OCI-LY7 (cell line): ENCODE measurements at regions not wholly inside any gene's neighbourhood (a gene's known extent, or its start where the extent isn't known, plus 50 kb on each side); places are given as distances from the start of the nearest gene placed in this dataset.

ENCODE experiments used
- BruUV-seq: library from RNA; stranded (reverse); fragments of 400-500 nt; replicated peaks from 2 replicates; lab custom pipeline; 2021; lab: Mats Ljungman, UMichigan
- CTCF ChIA-PET: fragments of 300-600 bp; sonication (Branson Sonifier 250); formaldehyde crosslinking; loops from one replicate; lab custom pipeline; 2022; ENCODE audit warnings: antibody characterized with exemption; ENCODE audit not compliant: unreplicated experiment; lab: Charles Lee
- POLR2A ChIA-PET: fragments of 300-600 bp; sonication (Branson Sonifier 250); formaldehyde crosslinking; loops from one replicate; lab custom pipeline; 2022; ENCODE audit warnings: antibody characterized with exemption; lab: Charles Lee
- DNase-seq: peaks from one replicate; pipeline ENCODE4 v3.0.0-alpha.2; 2015; ENCODE audit warnings: low spot score
- H2AFZ ChIP-seq: fragments of 200-600 bp; sonication (generic), shearing (Covaris generic); 2 replicates; pipeline ENCODE4 v1.6.1; 2014; ENCODE audit warnings: mild to moderate bottlenecking, antibody characterized with exemption, low read length, moderate library complexity
- H3K27ac ChIP-seq: fragments of 200-600 bp; sonication (generic); 2 replicates; pipeline ENCODE4 v1.5.1; 2014; ENCODE audit warnings: mixed run types, low read depth, mild to moderate bottlenecking, moderate library complexity, low read length, inconsistent platforms; ENCODE audit not compliant: poor library complexity, severe bottlenecking
- H3K36me3 ChIP-seq: fragments of 200-600 bp; sonication (generic); 2 replicates; pipeline ENCODE4 v1.6.1; 2014; ENCODE audit warnings: mild to moderate bottlenecking, antibody characterized with exemption, low read length, moderate library complexity, mixed read lengths; ENCODE audit not compliant: insufficient read depth
- H3K4me1 ChIP-seq: fragments of 200-600 bp; sonication (generic); 2 replicates; pipeline ENCODE4 v1.5.1; 2014; ENCODE audit warnings: mild to moderate bottlenecking, low read length; ENCODE audit not compliant: insufficient read depth, poor library complexity, severe bottlenecking
- H3K4me2 ChIP-seq: fragments of 200-600 bp; sonication (generic); 2 replicates; pipeline ENCODE4 v1.6.1; 2014; ENCODE audit warnings: mild to moderate bottlenecking, low read length
- H3K4me3 ChIP-seq: fragments of 200-600 bp; sonication (generic); 2 replicates; pipeline ENCODE4 v1.5.1; 2014; ENCODE audit warnings: mild to moderate bottlenecking, low read depth, low read length; ENCODE audit not compliant: poor library complexity, severe bottlenecking
- H3K79me2 ChIP-seq: fragments of 200-600 bp; sonication (generic); 2 replicates; pipeline ENCODE4 v1.6.1; 2016; ENCODE audit warnings: low read depth, mild to moderate bottlenecking, low read length, moderate library complexity, mixed read lengths; ENCODE audit not compliant: insufficient read depth
- H3K9me2 ChIP-seq: fragments of 200-600 bp; sonication (generic); 2 replicates; pipeline ENCODE4 v1.6.1; 2016; ENCODE audit warnings: mild to moderate bottlenecking, low read length, mixed read lengths; ENCODE audit not compliant: insufficient read depth
- H3K9me3 ChIP-seq: fragments of 200-600 bp; sonication (generic); 2 replicates; pipeline ENCODE4 v1.6.1; 2014; ENCODE audit warnings: mild to moderate bottlenecking, mixed run types, low read length, mixed read lengths
- H4K20me1 ChIP-seq: fragments of 200-600 bp; sonication (generic); 2 replicates; pipeline ENCODE4 v1.6.1; 2014; ENCODE audit warnings: mild to moderate bottlenecking, antibody characterized with exemption, low read length, moderate library complexity, mixed read lengths; ENCODE audit not compliant: insufficient read depth
- EZH2phosphoT487 ChIP-seq: fragments of 200-600 bp; sonication (generic); IDR thresholded peaks from 2 replicates; pipeline ENCODE4 v1.6.1; 2018; ENCODE audit warnings: low read depth, borderline replicate concordance, mild to moderate bottlenecking, mixed run types, antibody characterized with exemption, low read length, moderate library complexity, mixed read lengths
- intact Hi-C: fragments of 100-400 bp; cut with micrococcal nuclease; formaldehyde crosslinking; loops from one replicate; pipeline ENCODE4 v1.10.0; 2022; ENCODE audit not compliant: unreplicated experiment
- TF ChIP-seq, protein P1 (sequence below): fragments of 200-600 bp; sonication (generic); conservative IDR thresholded peaks from 2 replicates; pipeline ENCODE4 v1.5.1; 2014; ENCODE audit warnings: mild to moderate bottlenecking, antibody characterized with exemption, low read length, moderate library complexity, mixed read lengths

DNA sequence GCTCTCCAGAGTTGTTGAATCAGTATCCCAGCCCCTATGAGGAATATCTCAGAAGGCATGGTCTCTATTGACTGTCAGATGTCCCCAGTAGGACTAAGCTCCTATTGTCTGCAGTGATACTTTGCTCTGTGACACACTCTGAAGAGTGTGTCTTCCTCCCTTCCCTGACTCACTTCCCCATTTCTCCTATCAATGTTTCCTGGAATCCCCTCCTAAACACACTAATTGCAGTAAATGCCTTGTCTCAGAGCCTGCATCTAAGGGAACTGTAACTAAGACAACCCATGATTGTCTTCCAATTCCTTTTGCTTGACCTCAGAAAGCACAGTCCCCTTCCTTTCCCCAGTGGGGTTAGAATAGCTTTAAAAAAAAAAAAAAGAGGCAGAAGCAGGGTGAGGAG, 397.3 kb upstream of the PROK2 start:
- CTCF ChIA-PET = no interaction called here

DNA sequence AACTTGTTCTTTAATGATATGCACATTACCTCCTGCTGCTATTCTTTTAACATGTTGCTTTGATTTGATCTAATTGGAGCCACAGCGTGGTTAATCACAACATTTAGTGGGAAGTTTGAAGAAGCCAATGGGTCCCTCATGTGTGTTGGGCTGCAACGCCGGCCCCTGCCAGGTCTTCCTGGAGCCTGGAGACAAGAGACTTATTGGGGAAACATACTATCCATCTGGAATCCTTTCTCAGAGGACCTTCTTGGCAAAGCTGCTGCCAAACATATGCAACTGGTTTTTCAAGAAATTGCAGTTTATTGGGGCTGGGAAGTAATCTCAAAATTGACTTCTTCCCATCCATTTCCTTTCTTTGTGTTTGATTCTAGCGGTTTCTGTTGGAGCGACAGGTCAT, 396.3 kb upstream of the PROK2 start:
- peaks cover 41% of the 10 kb centered on the region for H3K4me1 ChIP-seq
- ChIA-PET CTCF (no interaction called here), POLR2A (interaction anchor here (0.7 to 1.3 kb wide), 4 partner anchors 8 to 228 kb away, joined by 3 to 4 read pairs (median 3); no protein-coding TSS in a partner anchor)

More for the DNA sequence above, 397.3 kb upstream of the PROK2 start:
- no peak overlapping the region for H3K27ac ChIP-seq
- no peaks in the 10 kb centered on the region for H4K20me1 ChIP-seq
- peaks cover 37% of the 10 kb centered on the region for H3K4me1 ChIP-seq
- H3K79me2 ChIP-seq = no peaks in the 10 kb centered on the region
- no peak for DNase-seq
- H3K4me2 ChIP-seq = no peak overlapping the region
- H3K9me3 ChIP-seq = no peaks in the 10 kb centered on the region
- no peaks in the 10 kb centered on the region for H3K9me2 ChIP-seq
- BruUV-seq = no TSS peak
- intact Hi-C loops = no loop called here
- TF ChIP-seq EZH2phosphoT487 = no peak
- TF ChIP-seq, protein P1, sequence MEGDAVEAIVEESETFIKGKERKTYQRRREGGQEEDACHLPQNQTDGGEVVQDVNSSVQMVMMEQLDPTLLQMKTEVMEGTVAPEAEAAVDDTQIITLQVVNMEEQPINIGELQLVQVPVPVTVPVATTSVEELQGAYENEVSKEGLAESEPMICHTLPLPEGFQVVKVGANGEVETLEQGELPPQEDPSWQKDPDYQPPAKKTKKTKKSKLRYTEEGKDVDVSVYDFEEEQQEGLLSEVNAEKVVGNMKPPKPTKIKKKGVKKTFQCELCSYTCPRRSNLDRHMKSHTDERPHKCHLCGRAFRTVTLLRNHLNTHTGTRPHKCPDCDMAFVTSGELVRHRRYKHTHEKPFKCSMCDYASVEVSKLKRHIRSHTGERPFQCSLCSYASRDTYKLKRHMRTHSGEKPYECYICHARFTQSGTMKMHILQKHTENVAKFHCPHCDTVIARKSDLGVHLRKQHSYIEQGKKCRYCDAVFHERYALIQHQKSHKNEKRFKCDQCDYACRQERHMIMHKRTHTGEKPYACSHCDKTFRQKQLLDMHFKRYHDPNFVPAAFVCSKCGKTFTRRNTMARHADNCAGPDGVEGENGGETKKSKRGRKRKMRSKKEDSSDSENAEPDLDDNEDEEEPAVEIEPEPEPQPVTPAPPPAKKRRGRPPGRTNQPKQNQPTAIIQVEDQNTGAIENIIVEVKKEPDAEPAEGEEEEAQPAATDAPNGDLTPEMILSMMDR = no peak
- H3K36me3 ChIP-seq = no peaks in the 10 kb centered on the region
- H3K4me3 ChIP-seq = no peak overlapping the region
- POLR2A ChIA-PET = interaction anchor here (0.6 to 1.3 kb wide), 6 partner anchors 16 to 1548 kb away, joined by 3 to 4 read pairs (median 3); no protein-coding TSS in a partner anchor
- H2AFZ ChIP-seq = no peak overlapping the region

DNA sequence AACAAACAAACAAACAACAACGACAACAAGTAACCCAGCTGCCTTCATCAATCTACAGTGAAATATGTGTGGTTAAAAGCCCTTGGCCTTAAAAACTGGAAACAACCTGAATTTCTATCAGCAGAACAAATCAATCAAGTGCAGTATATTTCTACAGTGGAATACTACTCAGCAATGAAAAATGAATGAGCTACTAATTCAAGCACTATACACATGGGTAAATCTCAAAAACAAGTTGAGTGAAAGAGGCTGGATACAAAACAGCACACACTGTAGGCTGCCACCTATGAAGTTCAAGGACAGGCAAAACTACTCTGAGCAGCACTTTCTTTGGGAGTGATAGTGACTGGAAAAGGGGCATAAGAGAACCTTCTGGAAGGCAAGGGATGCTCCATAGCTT, 395.5 kb upstream of the PROK2 start:
- no peaks in the 10 kb centered on the region for H3K9me2 ChIP-seq
- POLR2A ChIA-PET = interaction anchor here (0.7 to 1.2 kb wide), 2 partner anchors 9 to 102 kb away, joined by 3 read pairs; no protein-coding TSS in a partner anchor
- TF ChIP-seq, protein P1 = no peak
- no peak for TF ChIP-seq EZH2phosphoT487
- H3K4me1 ChIP-seq = peaks cover 41% of the 10 kb centered on the region
- no peaks in the 10 kb centered on the region for H3K36me3 ChIP-seq
- no peak overlapping the region for H3K4me2 ChIP-seq
- CTCF ChIA-PET = no interaction called here
- H3K4me3 ChIP-seq = no peak overlapping the region
- BruUV-seq = no TSS peak
- no peak overlapping the region for H3K27ac ChIP-seq
- DNase-seq = no peak
- no peak overlapping the region for H2AFZ ChIP-seq
- no peaks in the 10 kb centered on the region for H4K20me1 ChIP-seq
- no peaks in the 10 kb centered on the region for H3K79me2 ChIP-seq
- intact Hi-C loops = no loop called here
- H3K9me3 ChIP-seq = no peaks in the 10 kb centered on the region

More for the DNA sequence above, 396.3 kb upstream of the PROK2 start:
- no peak overlapping the region for H3K27ac ChIP-seq
- TF ChIP-seq EZH2phosphoT487 = no peak
- TF ChIP-seq, protein P1 = no peak
- H2AFZ ChIP-seq = no peak overlapping the region
- no TSS peak for BruUV-seq
- no peak for DNase-seq
- no peaks in the 10 kb centered on the region for H4K20me1 ChIP-seq
- no peaks in the 10 kb centered on the region for H3K9me2 ChIP-seq
- no peak overlapping the region for H3K4me2 ChIP-seq
- H3K4me3 ChIP-seq = no peak overlapping the region
- intact Hi-C loops = no loop called here
- no peaks in the 10 kb centered on the region for H3K36me3 ChIP-seq
- no peaks in the 10 kb centered on the region for H3K9me3 ChIP-seq
- no peaks in the 10 kb centered on the region for H3K79me2 ChIP-seq
